ENCODE measurements at regions not wholly inside any gene's neighbourhood (a gene's known extent, or its start where the extent isn't known, plus 50 kb on each side); places are given as distances from the start of the nearest gene placed in this dataset.

- no peak for TF ChIP-seq CTCF (IDR thresholded peaks at IDR 0.05)
- no peak for TF ChIP-seq POLR2A (IDR thresholded peaks at IDR 0.05)
- TF ChIP-seq EP300 (IDR thresholded peaks at IDR 0.05), result no peak
Observed at GRCh38 chr5:4098226-4098625, 502.6 kb downstream of the IRX1 start.

Measured in ovary (tissue), 3 donors.